Astrocyte (in vitro differentiated cells and primary cell): ENCODE measurements at regions not wholly inside any gene's neighbourhood (a gene's known extent, or its start where the extent isn't known, plus 50 kb on each side); places are given as distances from the start of the nearest gene placed in this dataset.

Source experiments
- DNase-seq: peaks from one replicate; pipeline ENCODE4 v3.0.0-alpha.2; 2010; ENCODE audit warnings: low read depth
- FAIRE-seq: peaks from 2 replicates; lab custom pipeline; 2011; peaks lifted over from hg19 to GRCh38; lab: Jason Lieb, UNC
- H2AFZ ChIP-seq: 2 replicates; pipeline ENCODE4 v1.6.0; 2012; ENCODE audit warnings: low read depth, low read length, inconsistent platforms
- H3K27ac ChIP-seq: 2 replicates; pipeline ENCODE4 v1.5.1; 2011; ENCODE audit warnings: low read depth, low read length, inconsistent platforms
- H3K27me3 ChIP-seq: 2 replicates; pipeline ENCODE4 v1.6.0; 2011; ENCODE audit warnings: low read length, inconsistent platforms; ENCODE audit not compliant: insufficient read depth
- H3K36me3 ChIP-seq: 2 replicates; pipeline ENCODE4 v1.5.1; 2011; ENCODE audit warnings: low read length, inconsistent platforms; ENCODE audit not compliant: insufficient read depth
- H3K4me1 ChIP-seq: 2 replicates; pipeline ENCODE4 v1.5.1; 2011; ENCODE audit warnings: low read length, inconsistent platforms; ENCODE audit not compliant: insufficient read depth
- H3K4me2 ChIP-seq: 2 replicates; pipeline ENCODE4 v1.6.0; 2012; ENCODE audit warnings: low read length, inconsistent platforms
- H3K4me3 ChIP-seq: 2 replicates; pipeline ENCODE4 v1.5.1; 2011; ENCODE audit warnings: low read depth, mild to moderate bottlenecking, low read length, inconsistent platforms; ENCODE audit not compliant: insufficient read depth
- H3K79me2 ChIP-seq: 2 replicates; pipeline ENCODE4 v1.6.0; 2012; ENCODE audit warnings: mild to moderate bottlenecking, low read length, inconsistent platforms; ENCODE audit not compliant: insufficient read depth
- H3K9ac ChIP-seq: 2 replicates; pipeline ENCODE4 v1.6.0; 2012; ENCODE audit warnings: mild to moderate bottlenecking, low read length, inconsistent platforms
- H3K9me3 ChIP-seq: 2 replicates; pipeline ENCODE4 v1.5.1; 2012; ENCODE audit warnings: low read depth, mild to moderate bottlenecking, low read length, inconsistent platforms; ENCODE audit not compliant: insufficient read depth
- H4K20me1 ChIP-seq: 2 replicates; pipeline ENCODE4 v1.6.0; 2012; ENCODE audit warnings: low read length, inconsistent platforms; ENCODE audit not compliant: insufficient read depth
- H3K27ac Mint-ChIP-seq: one replicate; pipeline ENCODE4 v1.8.0; 2021; ENCODE audit warnings: mild to moderate bottlenecking, mixed read lengths; ENCODE audit not compliant: unreplicated experiment
- H3K27me3 Mint-ChIP-seq: one replicate; pipeline ENCODE4 v1.8.0; 2021; ENCODE audit warnings: low read depth, mixed read lengths; ENCODE audit not compliant: unreplicated experiment
- H3K36me3 Mint-ChIP-seq: one replicate; pipeline ENCODE4 v1.8.0; 2021; ENCODE audit warnings: low read depth, mixed read lengths; ENCODE audit not compliant: unreplicated experiment
- H3K4me1 Mint-ChIP-seq: one replicate; pipeline ENCODE4 v1.8.0; 2021; ENCODE audit warnings: low read depth, mixed read lengths; ENCODE audit not compliant: unreplicated experiment
- H3K4me3 Mint-ChIP-seq: one replicate; pipeline ENCODE4 v1.8.0; 2021; ENCODE audit warnings: mild to moderate bottlenecking, moderate library complexity, mixed read lengths; ENCODE audit not compliant: unreplicated experiment
- H3K9me3 Mint-ChIP-seq: one replicate; pipeline ENCODE4 v1.8.0; 2021; ENCODE audit warnings: mild to moderate bottlenecking, mixed read lengths; ENCODE audit not compliant: unreplicated experiment
- EZH2 ChIP-seq: IDR thresholded peaks from 2 replicates; pipeline ENCODE4 v1.6.1; 2012; ENCODE audit warnings: mild to moderate bottlenecking, low read length, inconsistent platforms; ENCODE audit not compliant: insufficient read depth
- TF ChIP-seq, protein P1 (sequence below): IDR thresholded peaks from 2 replicates; pipeline ENCODE4 v1.5.1; 2011; ENCODE audit warnings: low read depth, mild to moderate bottlenecking, inconsistent platforms, low read length, moderate library complexity; ENCODE audit not compliant: insufficient read depth

- no peaks in the 10 kb centered on the region for H3K27me3 ChIP-seq
- no peak overlapping the region for H3K9ac ChIP-seq
- H3K4me2 ChIP-seq, result no peak overlapping the region
- DNase-seq (no peak), FAIRE-seq (no peak)
- H2AFZ ChIP-seq, result no peak overlapping the region
- H3K36me3 ChIP-seq, result no peaks in the 10 kb centered on the region
- no peak overlapping the region for H3K4me3 Mint-ChIP-seq
- no peaks in the 10 kb centered on the region for H3K4me1 ChIP-seq
- H3K36me3 Mint-ChIP-seq, result no peaks in the 10 kb centered on the region
- no peaks in the 10 kb centered on the region for H3K9me3 Mint-ChIP-seq
- H3K4me3 ChIP-seq, result no peak overlapping the region
- no peaks in the 10 kb centered on the region for H3K9me3 ChIP-seq
- no peaks in the 10 kb centered on the region for H3K79me2 ChIP-seq
- no peak overlapping the region for H3K27ac ChIP-seq
- no peak for TF ChIP-seq EZH2
- TF ChIP-seq, protein P1, sequence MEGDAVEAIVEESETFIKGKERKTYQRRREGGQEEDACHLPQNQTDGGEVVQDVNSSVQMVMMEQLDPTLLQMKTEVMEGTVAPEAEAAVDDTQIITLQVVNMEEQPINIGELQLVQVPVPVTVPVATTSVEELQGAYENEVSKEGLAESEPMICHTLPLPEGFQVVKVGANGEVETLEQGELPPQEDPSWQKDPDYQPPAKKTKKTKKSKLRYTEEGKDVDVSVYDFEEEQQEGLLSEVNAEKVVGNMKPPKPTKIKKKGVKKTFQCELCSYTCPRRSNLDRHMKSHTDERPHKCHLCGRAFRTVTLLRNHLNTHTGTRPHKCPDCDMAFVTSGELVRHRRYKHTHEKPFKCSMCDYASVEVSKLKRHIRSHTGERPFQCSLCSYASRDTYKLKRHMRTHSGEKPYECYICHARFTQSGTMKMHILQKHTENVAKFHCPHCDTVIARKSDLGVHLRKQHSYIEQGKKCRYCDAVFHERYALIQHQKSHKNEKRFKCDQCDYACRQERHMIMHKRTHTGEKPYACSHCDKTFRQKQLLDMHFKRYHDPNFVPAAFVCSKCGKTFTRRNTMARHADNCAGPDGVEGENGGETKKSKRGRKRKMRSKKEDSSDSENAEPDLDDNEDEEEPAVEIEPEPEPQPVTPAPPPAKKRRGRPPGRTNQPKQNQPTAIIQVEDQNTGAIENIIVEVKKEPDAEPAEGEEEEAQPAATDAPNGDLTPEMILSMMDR, result no peak
- no peaks in the 10 kb centered on the region for H3K27me3 Mint-ChIP-seq
- no peaks in the 10 kb centered on the region for H3K4me1 Mint-ChIP-seq
- H3K27ac Mint-ChIP-seq, result no peak overlapping the region
- no peaks in the 10 kb centered on the region for H4K20me1 ChIP-seq
These were observed 54.9 kb downstream of the NKX2-1 start for GRCh38 chr14:36465178-36465577.

DNA sequence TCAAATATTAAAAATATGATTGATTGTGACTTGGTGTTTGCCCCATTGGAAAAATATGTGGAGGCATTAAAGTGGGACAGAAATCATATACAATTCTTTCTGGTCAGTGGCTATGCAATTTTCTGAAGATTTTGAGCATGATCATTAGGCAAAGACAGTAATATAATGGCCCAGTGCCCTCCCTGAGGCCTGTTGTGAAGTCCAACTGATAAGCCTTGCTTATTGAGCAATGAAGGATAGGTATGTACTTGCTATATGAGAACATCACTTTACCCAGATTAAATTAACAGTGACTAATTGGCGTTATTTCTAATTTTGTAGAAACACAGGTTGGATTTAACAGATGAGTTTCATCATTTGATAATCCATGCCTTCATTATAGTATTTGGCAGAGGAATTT is 57.1 kb downstream of the NKX2-1 start:
- FAIRE-seq (no peak), DNase-seq (no peak)
- H3K79me2 ChIP-seq, result no peaks in the 10 kb centered on the region
- Mint-ChIP-seq H3K4me3 (no peak overlapping the region), H3K4me1 (no peaks in the 10 kb centered on the region), H3K27me3 (peaks cover 9% of the 10 kb centered on the region), H3K36me3 (no peaks in the 10 kb centered on the region), H3K9me3 (no peaks in the 10 kb centered on the region), H3K27ac (no peak overlapping the region)
- H3K27me3 ChIP-seq, result no peaks in the 10 kb centered on the region
- H4K20me1 ChIP-seq, result no peaks in the 10 kb centered on the region
- no peak overlapping the region for H3K4me3 ChIP-seq
- no peak overlapping the region for H3K4me2 ChIP-seq
- no peak overlapping the region for H3K9ac ChIP-seq
- no peak overlapping the region for H2AFZ ChIP-seq
- no peak for TF ChIP-seq EZH2
- TF ChIP-seq, protein P1, result no peak
- H3K4me1 ChIP-seq, result no peaks in the 10 kb centered on the region
- H3K9me3 ChIP-seq, result no peaks in the 10 kb centered on the region
- no peak overlapping the region for H3K27ac ChIP-seq
- no peaks in the 10 kb centered on the region for H3K36me3 ChIP-seq

- Histone ChIP-seq H3K27me3 (no peaks in the 10 kb centered on the region), H2AFZ (no peak overlapping the region), H4K20me1 (no peaks in the 10 kb centered on the region), H3K4me1 (no peaks in the 10 kb centered on the region), H3K9me3 (no peaks in the 10 kb centered on the region), H3K9ac (no peak overlapping the region), H3K79me2 (no peaks in the 10 kb centered on the region), H3K4me2 (no peak overlapping the region), H3K4me3 (no peak overlapping the region), H3K36me3 (no peaks in the 10 kb centered on the region), H3K27ac (no peak overlapping the region)
- H3K9me3 Mint-ChIP-seq, result no peaks in the 10 kb centered on the region
- peaks cover 9% of the 10 kb centered on the region for H3K27me3 Mint-ChIP-seq
- DNase-seq (no peak), FAIRE-seq (no peak)
- peaks cover 2% of the 10 kb centered on the region for H3K4me1 Mint-ChIP-seq
- H3K27ac Mint-ChIP-seq, result no peak overlapping the region
- no peak for TF ChIP-seq EZH2
- TF ChIP-seq, protein P1, result no peak
- no peaks in the 10 kb centered on the region for H3K36me3 Mint-ChIP-seq
- H3K4me3 Mint-ChIP-seq, result no peak overlapping the region
These were observed 64.8 kb downstream of the NKX2-1 start for GRCh38 chr14:36455241-36455627.
